ENCODE measurements at regions not wholly inside any gene's neighbourhood (a gene's known extent, or its start where the extent isn't known, plus 50 kb on each side); places are given as distances from the start of the nearest gene placed in this dataset.

DNA sequence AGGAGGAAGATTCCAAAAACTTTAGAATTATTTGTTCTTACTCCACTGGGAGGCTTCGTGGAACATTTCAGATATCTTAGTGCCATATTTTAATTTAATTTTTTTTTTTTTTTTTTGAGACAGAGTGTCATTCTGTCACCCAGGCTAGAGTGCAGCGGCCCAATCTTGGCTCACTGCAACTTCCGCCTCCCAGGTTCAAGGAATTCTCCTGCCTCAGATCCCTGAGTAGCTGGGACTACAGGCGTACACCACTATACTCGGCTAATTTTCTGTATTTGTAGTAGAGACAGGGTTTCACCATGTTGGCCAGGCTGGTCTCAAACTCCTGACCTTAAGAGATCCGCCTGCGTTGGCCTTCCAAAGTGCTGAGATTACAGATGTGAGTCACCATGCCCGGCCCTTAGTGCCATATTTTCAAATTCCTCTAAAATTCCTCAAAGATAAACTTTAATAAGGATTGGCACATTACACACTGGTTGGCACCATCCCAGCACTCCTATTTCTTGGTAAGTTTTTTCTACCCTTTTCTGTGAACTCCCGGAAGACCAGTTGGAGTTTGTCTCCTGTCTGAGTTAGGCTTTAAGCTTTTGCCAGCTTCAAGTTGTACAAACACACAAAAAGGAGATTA is 693.7 kb downstream of the MCTP2 start:
- DNase-seq: no peak

- DNase-seq: no peak
Observed at GRCh38 chr15:94925680-94926079, 694.3 kb downstream of the MCTP2 start.

DNA sequence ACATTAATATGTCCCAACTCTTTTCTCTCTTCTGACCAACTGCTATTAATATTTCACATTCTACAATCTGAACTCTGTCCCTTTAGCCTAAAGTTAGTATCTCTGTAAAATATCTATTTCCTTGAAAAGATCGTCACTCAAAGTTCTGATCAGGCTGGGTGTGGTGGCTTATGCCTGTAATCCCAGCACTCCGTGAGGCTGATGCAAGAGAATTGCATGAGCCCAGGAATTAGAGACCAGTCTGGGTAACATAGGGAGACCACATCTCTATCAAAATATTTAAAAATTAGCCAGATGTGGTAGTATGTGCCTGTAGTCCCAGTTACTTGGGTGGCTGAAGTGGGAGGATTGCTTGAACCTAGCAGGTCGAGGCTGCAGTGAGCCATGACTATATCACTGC is 695.6 kb downstream of the MCTP2 start:
- DNase-seq: no peak

- DNase-seq: no peak
Observed at GRCh38 chr15:94929282-94929681, 697.9 kb downstream of the MCTP2 start.

DNA sequence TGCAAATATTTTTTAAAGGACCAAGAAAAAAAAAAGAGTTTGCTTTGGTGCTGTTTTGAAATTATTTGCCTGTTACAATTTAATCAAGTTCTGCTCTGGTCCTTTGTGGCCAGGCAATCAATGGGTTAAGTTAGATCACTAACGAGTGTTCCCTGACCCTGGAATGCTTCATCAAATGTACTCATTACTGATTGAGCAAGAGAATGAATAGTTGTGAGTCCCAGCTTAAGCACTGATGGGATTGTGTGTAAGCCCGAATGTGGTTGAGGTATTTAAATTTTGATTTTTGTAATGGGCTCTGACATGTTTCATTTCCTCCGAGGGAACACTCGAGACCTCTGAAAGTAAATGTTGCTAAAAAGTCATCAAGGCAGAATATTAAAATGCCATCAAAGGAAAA is 699.1 kb downstream of the MCTP2 start:
- DNase-seq: no peak

DNA sequence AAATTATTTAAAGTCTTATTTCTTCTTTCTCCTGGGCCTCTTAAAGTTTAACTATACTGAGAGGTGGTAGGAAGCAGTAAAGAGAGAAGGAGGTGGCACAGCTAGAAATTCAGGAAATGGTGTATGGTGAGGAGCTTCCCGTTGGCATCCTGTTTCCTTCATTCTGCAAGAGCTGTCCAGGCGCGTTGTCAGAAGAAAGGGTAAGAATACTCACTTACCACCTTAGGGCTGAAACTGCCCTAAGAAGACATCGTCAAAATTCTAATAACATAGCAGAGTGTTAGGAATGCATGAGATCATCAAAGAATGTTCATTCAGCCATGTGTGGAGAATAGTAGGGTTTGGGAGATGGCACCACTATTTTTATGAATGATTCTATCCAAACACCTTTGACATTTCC is 699.6 kb downstream of the MCTP2 start:
- DNase-seq: no peak

GRCh38 chr15:94934440-94934839 is 703.1 kb downstream of the MCTP2 start:
- no peak for DNase-seq

- DNase-seq: no peak
Observed at GRCh38 chr15:94937242-94937641, 705.9 kb downstream of the MCTP2 start.

DNA sequence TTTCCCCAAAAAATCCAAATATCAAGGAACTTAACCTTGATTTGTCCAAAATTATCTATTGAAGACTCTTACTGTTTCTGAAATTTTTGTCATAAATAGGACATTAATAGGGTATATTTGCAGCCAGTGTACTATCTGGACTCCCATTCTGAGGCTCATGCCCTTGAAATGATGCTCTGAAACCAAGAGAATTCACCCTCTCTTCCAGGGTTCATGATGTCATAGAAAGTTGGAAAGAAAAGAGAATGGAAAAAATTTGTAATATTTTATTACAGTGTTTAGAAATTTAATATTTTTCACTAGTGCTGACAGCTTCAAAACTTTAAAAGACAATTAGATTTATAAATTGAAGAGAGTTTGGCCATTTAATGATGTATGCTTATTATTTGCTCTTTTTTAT is 712.5 kb downstream of the MCTP2 start:
- no peak for DNase-seq

GRCh38 chr15:94951538-94951937 is 720.2 kb downstream of the MCTP2 start:
- no peak for DNase-seq

GRCh38 chr15:94963953-94964352 is 732.6 kb downstream of the MCTP2 start:
- DNase-seq: no peak

GRCh38 chr15:94965593-94965992 is 734.2 kb downstream of the MCTP2 start:
- DNase-seq: no peak

- DNase-seq: no peak
Observed at GRCh38 chr15:94968133-94968532, 736.8 kb downstream of the MCTP2 start.

GRCh38 chr15:94970096-94970495 is 738.7 kb downstream of the MCTP2 start:
- no peak for DNase-seq

DNA sequence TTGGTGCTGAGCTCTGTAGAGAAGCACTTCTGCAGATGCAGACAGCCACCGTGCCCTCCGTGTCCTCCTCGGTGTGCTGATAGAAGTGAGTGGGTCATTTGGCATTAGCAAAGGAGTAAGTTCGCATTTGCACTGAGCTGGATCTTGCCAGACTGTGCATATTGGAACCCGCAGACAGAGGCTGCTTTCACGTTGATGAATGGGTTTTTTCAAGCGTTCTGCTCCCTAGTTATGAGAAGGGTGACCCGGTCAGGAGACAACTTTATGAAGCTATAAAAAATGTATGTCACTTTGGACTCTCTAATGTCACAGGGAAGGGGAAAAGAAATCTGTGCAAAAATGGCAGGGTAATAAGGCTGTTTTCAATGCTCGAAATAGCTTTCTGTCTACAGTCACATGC is 739.4 kb downstream of the MCTP2 start:
- no peak for DNase-seq

DNA sequence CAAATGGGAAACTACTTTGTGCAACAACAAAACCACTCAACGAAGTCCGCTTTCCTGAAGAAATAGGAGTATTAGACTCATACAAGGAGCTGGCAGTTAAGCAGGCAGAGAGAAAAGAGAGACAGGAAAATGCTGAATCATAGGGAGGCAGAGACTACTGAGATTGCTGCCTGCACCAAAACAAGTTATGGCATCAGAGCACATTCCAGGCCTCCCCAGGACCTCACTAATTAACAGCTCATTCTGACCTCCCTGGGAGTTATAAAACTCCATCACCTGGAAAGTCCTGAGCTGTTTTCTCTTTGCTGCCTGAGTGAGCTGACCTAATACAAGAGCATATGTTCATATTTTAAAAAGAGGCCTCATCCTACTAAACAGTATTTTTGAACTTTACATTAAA is 741.0 kb downstream of the MCTP2 start:
- DNase-seq: no peak

DNA sequence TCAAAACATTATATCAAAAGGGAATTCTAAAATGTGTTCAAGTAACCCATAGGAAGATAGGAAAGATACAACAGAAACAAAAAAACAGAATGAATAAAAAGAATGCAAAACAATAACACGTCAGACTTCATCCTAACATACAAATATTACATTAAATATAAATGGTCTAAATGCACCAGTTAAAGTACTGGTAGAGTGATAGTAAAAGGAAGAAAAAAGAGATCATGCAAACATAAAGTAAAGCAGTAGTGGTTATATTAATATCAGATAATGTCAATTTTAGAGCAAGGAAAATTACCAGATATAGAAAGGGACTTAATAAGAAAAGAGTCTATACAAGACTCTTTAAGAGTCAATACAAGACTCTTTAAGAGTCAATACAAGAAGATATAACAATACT is 755.7 kb downstream of the MCTP2 start:
- no peak for DNase-seq

DNA sequence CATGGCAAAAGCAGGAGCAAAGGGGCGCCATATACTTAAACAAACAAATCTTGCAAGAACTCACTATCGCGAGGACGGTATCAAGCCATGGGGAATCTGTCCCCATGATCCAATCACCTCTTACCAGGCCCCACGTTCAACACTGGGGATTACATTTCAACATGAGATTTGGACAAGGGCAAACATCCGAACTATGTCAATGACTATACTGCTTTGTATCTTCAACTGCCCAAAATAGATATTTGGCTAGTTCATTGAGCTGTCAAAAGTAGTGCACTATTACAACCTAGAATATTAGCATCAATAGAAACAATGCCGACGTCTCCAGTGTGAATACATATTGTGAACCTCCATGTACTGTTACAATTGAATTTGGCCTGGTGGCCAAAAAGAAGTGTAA is 760.4 kb downstream of the MCTP2 start:
- DNase-seq: no peak

GRCh38 chr15:95009635-95010034 is 778.3 kb downstream of the MCTP2 start:
- DNase-seq: no peak

- DNase-seq: no peak
Observed at GRCh38 chr15:95013381-95013780, 782.0 kb downstream of the MCTP2 start.

DNA sequence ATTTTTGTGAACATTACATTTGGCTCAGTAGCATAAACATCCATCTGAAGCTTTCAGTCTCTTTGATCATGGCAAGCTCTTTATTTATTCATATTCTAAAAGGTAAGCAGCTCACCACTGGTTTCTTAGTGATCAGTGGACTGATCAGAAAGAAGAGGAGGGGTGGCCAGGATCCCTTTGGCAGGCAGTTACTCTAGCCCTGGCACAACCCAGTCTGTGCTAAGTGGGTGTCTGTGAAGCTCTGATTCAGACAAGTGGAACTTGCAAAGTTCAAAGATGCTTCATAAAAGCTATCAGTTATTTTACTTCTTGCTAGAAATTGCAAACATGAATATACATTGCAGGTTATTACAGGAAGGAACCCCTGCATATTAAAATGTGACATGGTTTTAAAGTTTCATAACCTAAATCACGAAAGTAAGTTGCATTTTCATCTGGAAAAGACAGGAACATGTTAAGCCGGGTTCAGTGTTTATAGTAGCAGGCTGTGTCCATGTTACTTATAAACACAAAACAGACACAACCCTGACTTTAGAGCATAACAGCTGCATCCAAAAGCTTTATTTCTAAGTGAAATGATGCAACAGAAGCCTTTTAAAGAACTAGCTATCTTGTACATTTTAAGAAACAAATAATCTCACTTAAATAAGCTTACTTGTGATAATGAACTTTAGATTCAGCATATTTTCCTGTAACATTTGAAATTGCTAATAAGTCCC is 785.3 kb downstream of the MCTP2 start:
- no peak for DNase-seq

DNA sequence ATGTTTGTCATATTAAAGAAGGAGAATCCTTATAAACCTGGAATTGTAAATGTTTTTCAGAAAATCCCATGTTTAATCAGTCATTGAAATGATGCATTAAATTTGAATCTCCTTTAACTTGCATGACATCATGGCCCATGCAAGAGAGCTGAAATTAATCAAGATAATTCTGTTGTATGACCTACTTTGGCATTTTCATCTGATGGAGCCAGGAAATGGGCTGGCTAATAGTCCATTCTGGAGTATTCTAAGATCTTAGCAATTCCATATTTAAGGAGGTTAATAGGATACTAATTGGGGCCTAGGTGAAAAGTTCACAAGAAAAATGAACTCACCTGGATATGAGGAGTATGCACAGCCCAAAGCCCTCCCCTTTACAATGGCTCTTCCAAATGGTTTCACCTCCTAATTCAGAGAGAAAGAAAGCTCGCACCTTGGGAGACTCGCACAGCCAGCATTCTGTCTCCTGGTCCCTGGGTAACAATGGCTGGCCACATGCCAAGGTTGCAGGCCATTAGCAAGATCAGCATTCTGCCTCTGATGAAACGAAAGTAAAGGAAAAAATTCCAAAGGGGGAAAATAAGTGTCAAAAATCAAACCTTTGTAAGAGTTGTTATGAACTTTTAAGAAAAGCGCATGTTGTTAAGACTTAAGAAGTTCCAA is 786.4 kb downstream of the MCTP2 start:
- DNase-seq: no peak

DNA sequence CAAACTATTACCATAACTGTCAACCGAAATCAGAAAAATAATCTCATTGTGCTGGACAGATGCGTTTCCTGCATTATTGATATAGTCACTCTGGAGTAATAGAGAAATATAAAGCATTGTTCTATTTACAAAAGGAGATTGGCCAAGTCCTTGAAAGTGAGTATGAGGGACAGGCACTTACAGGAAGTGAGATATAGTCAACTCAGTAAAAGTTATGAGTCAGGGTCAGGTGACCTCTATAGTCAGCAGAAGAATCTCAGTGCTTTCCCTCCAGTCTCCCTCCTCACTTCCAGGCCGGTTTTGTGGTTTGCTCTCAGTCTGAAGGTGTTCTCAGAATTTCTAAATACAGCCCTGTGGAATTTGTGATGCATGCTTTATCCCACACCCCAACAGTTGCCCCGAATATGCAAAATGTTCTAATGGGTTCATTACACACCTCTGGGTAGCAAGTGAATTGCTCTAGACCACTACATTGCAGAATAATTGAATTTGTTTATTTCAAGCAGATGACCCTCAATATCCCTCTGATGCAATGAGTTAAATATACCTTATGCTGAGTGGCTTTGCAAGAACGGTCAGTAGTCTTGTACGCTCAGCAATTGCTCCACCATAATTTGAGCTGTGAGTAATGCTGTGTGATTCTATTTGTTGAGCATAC is 787.7 kb downstream of the MCTP2 start:
- peak; percentile 32 for DNase-seq

DNA sequence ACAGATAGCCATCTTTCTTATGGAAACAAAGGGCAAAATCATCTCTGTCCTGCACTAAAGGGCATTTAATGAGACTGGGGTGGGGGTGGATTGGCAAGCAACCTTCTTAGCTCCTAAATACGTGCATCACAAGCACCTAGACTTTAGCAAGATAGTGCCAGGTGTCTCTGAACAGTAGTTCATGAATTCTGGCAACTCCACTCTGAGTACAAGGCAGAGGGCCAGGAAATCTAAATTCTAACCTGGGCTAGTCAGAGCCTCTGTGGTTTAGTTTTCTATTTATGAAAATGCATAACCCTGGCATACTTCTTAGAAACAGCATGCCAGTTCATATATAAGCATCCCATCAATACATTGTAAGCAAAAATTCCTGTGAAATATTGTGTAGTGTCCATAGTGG is 788.5 kb downstream of the MCTP2 start:
- no peak for DNase-seq

Measured in activated CD4-positive, alpha-beta T cell treated with anti-CD3 and anti-CD28 coated beads, Interleukin-10, Interleukin-2, amounts not matched to agents 100 ng/mL and 50 ng/mL, durations not matched to agents 16 hours and 8 hours (primary cell).